ENCODE measurements at regions not wholly inside any gene's neighbourhood (a gene's known extent, or its start where the extent isn't known, plus 50 kb on each side); places are given as distances from the start of the nearest gene placed in this dataset.

DNA sequence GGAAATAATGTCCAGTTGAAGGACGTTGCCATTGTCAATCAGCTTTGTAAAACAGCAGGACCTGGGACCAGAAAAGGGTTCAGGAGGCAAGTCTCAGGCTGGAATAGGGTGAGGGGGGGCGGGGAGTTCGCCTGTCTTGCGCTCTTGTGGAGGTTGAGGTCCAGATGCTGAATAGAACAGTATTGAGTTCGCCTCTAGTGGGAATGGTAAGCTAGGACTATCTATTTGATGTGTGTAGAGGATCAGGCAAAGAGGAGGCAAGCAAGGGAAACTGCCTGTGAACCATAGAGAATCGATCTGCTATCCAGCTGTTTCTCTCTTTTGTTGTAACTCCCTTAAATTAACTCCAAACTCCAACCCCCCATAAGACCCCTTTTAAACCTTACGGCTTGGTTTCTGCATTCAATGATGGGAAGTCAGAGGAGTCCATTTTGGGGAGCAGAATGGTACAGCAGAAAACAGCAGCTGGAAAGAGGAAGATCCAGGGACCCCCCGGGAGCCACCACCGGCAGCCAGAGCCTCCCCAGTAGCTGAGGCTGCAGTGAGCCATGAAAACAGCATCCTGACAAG, 133.7 kb downstream of the SLC28A3 start:
- ChIA-PET POLR2A (no interaction called here), RAD21 (ENCODE audit: low non-redundant PET in 1 of 2, low total read pairs in 2 of 2, uncharacterized antibody in 2 of 2, unreplicated experiment in 2 of 2) (no interaction called here)
- no peak overlapping the region for H2AFZ ChIP-seq (ENCODE audit: low read depth, low read length, poor library complexity, severe bottlenecking)

DNA sequence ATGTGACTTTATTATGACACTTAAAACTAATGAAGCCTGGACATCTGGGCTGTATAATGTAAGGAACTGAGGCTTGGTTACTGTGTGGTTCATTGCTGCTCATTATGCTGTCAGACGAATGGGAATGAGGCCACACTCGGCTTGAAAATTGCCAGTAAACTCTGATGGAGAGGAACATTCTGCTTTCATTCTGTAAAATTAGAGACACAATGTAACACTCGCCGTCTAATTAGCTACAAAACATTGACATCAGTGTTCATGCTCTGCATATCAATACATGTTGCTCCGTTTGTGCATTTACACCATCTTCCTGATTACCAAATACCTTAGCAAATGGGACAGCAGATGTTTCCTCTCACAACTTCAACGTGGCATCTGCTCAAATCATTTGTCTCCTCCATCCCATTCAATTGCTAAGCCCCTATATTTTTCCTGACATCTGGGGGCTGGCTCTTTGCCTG, 133.0 kb downstream of the SLC28A3 start:
- no peak overlapping the region for H3K9ac ChIP-seq (ENCODE audit: low read length)

More for the DNA sequence above, 133.7 kb downstream of the SLC28A3 start:
- Histone ChIP-seq H3K27me3 (ENCODE audit: insufficient read depth, low read length) (no peaks in the 10 kb centered on the region), H3K9me2 (ENCODE audit: insufficient read depth) (no peaks in the 10 kb centered on the region), H3K79me2 (ENCODE audit: insufficient read depth, low read length) (no peaks in the 10 kb centered on the region), H4K20me1 (ENCODE audit: insufficient read depth) (no peaks in the 10 kb centered on the region), H3K27ac (ENCODE audit: low read depth, low read length) (no peak overlapping the region), H3K9ac (ENCODE audit: low read length) (no peak overlapping the region), H3K4me1 (ENCODE audit: control insufficient read depth in 1 of 2, insufficient read depth in 2 of 2, low read length in 2 of 2) (no peaks in the 10 kb centered on the region), H3K4me2 (ENCODE audit: low read length) (no peak overlapping the region), H3K36me3 (ENCODE audit: control insufficient read depth in 1 of 2, insufficient read depth in 2 of 2, low read length in 2 of 2) (no peaks in the 10 kb centered on the region), H3K4me3 (replicated peaks in 1 of 2; ENCODE audit: low read depth in 1 of 2, low read length in 2 of 2) (no peak overlapping the region), H3K9me3 (ENCODE audit: control insufficient read depth in 1 of 2, insufficient read depth in 1 of 2, low read depth in 1 of 2, low read length in 2 of 2) (no peaks in the 10 kb centered on the region)
- no peak for DNase-seq (ENCODE audit: low read depth, low spot score)
- ATAC-seq = no peak
- TF ChIP-seq, protein P1, sequence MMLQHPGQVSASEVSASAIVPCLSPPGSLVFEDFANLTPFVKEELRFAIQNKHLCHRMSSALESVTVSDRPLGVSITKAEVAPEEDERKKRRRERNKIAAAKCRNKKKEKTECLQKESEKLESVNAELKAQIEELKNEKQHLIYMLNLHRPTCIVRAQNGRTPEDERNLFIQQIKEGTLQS (IDR thresholded peaks at IDR 0.05) = no peak
- TF ChIP-seq EZH2phosphoT487 (IDR thresholded peaks at IDR 0.05; ENCODE audit: borderline replicate concordance) (no peak), TCF7L2 (IDR thresholded peaks at IDR 0.05; ENCODE audit: borderline replicate concordance, extremely low read depth, insufficient read depth, insufficient read length) (no peak), EGR1 (IDR thresholded peaks at IDR 0.05; ENCODE audit: low read depth) (no peak)
- TF ChIP-seq, protein P2, sequence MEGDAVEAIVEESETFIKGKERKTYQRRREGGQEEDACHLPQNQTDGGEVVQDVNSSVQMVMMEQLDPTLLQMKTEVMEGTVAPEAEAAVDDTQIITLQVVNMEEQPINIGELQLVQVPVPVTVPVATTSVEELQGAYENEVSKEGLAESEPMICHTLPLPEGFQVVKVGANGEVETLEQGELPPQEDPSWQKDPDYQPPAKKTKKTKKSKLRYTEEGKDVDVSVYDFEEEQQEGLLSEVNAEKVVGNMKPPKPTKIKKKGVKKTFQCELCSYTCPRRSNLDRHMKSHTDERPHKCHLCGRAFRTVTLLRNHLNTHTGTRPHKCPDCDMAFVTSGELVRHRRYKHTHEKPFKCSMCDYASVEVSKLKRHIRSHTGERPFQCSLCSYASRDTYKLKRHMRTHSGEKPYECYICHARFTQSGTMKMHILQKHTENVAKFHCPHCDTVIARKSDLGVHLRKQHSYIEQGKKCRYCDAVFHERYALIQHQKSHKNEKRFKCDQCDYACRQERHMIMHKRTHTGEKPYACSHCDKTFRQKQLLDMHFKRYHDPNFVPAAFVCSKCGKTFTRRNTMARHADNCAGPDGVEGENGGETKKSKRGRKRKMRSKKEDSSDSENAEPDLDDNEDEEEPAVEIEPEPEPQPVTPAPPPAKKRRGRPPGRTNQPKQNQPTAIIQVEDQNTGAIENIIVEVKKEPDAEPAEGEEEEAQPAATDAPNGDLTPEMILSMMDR (IDR thresholded peaks at IDR 0.05 in 2 of 3, conservative IDR thresholded peaks at IDR 0.05 in 1 of 3; ENCODE audit: borderline replicate concordance in 1 of 3, insufficient read depth in 1 of 3, low read depth in 2 of 3, low read length in 2 of 3) = no peak
- intact Hi-C loops (cut with micrococcal nuclease) = no loop called here
- CTCF ChIA-PET = no interaction called here
- no TSS peak for BruUV-seq (replicated peaks)

More for the DNA sequence above, 133.0 kb downstream of the SLC28A3 start:
- Histone ChIP-seq H3K36me3 (ENCODE audit: control insufficient read depth in 1 of 2, insufficient read depth in 2 of 2, low read length in 2 of 2) (no peaks in the 10 kb centered on the region), H2AFZ (ENCODE audit: low read depth, low read length, poor library complexity, severe bottlenecking) (no peak overlapping the region), H3K4me1 (ENCODE audit: control insufficient read depth in 1 of 2, insufficient read depth in 2 of 2, low read length in 2 of 2) (no peaks in the 10 kb centered on the region), H3K9me2 (ENCODE audit: insufficient read depth) (no peaks in the 10 kb centered on the region), H3K79me2 (ENCODE audit: insufficient read depth, low read length) (no peaks in the 10 kb centered on the region), H3K9me3 (ENCODE audit: control insufficient read depth in 1 of 2, insufficient read depth in 1 of 2, low read depth in 1 of 2, low read length in 2 of 2) (no peaks in the 10 kb centered on the region), H3K27me3 (ENCODE audit: insufficient read depth, low read length) (no peaks in the 10 kb centered on the region), H3K27ac (ENCODE audit: low read depth, low read length) (no peak overlapping the region), H4K20me1 (ENCODE audit: insufficient read depth) (no peaks in the 10 kb centered on the region), H3K4me3 (replicated peaks in 1 of 2; ENCODE audit: low read depth in 1 of 2, low read length in 2 of 2) (no peak overlapping the region), H3K4me2 (ENCODE audit: low read length) (no peak overlapping the region)
- ChIA-PET RAD21 (ENCODE audit: low non-redundant PET in 1 of 2, low total read pairs in 2 of 2, uncharacterized antibody in 2 of 2, unreplicated experiment in 2 of 2) (no interaction called here), POLR2A (no interaction called here), CTCF (no interaction called here)
- no TSS peak for BruUV-seq (replicated peaks)
- no peak for TF ChIP-seq EZH2phosphoT487 (IDR thresholded peaks at IDR 0.05; ENCODE audit: borderline replicate concordance)
- no peak for TF ChIP-seq POLR2A (IDR thresholded peaks at IDR 0.05; ENCODE audit: borderline replicate concordance, extremely low read depth, insufficient read depth, insufficient read length)
- TF ChIP-seq, protein P1 (IDR thresholded peaks at IDR 0.05) = no peak
- TF ChIP-seq RAD21 (IDR thresholded peaks at IDR 0.05; ENCODE audit: low read depth) = no peak
- no peak for TF ChIP-seq POLR2AphosphoS5 (IDR thresholded peaks at IDR 0.05; ENCODE audit: low read depth, low read length)
- TF ChIP-seq EGR1 (IDR thresholded peaks at IDR 0.05; ENCODE audit: low read depth) = no peak
- no peak for TF ChIP-seq JUND (IDR thresholded peaks at IDR 0.05)
- ATAC-seq (no peak), DNase-seq (ENCODE audit: low read depth, low spot score) (no peak)
- intact Hi-C loops (cut with micrococcal nuclease) = no loop called here

Data from HCT116 (cell line).